ENCODE measurements at regions not wholly inside any gene's neighbourhood (a gene's known extent, or its start where the extent isn't known, plus 50 kb on each side); places are given as distances from the start of the nearest gene placed in this dataset.

- Histone ChIP-seq H3K36me3 (ENCODE audit: control insufficient read depth, insufficient read depth, low read length) (no peaks in the 10 kb centered on the region), H3K27me3 (ENCODE audit: control insufficient read depth, insufficient read depth, low read length) (no peaks in the 10 kb centered on the region), H3K4me3 (ENCODE audit: low read depth, low read length) (no peak overlapping the region)
- FAIRE-seq (no peak), DNase-seq (ENCODE audit: low read depth) (no peak)
- no peak for TF ChIP-seq CTCF (IDR thresholded peaks at IDR 0.05; ENCODE audit: insufficient read depth, low read length, severe bottlenecking)
These were observed 417.6 kb upstream of the AUTS2 start for GRCh38 chr7:69180662-69181061.

- no peak for DNase-seq (ENCODE audit: low read depth)
- TF ChIP-seq CTCF (IDR thresholded peaks at IDR 0.05; ENCODE audit: insufficient read depth, low read length, severe bottlenecking), result no peak
- H3K36me3 ChIP-seq (ENCODE audit: control insufficient read depth, insufficient read depth, low read length), result no peaks in the 10 kb centered on the region
- H3K27me3 ChIP-seq (ENCODE audit: control insufficient read depth, insufficient read depth, low read length), result no peaks in the 10 kb centered on the region
- no peak for FAIRE-seq
- H3K4me3 ChIP-seq (ENCODE audit: low read depth, low read length), result no peak overlapping the region
These were observed 415.4 kb upstream of the AUTS2 start for GRCh38 chr7:69182596-69183467.

DNA sequence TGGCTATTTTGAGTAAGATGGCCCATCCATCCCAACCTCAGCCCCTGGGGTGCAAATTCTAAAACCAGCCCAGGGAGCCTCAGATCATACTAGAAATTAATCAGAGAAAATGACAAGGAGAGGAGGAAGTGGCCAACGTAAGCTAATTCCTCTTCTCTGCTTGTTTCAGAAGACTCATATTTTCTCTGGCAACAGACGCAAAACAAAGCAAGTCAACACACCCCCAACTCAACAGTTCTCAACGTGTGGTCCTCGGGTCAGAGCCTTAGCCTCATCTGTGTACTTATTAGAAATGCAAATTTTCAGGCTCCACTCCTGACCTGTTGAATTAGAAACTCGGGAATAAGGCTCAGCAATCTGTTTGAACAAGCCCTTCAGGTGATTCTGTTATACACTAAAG lies 413.9 kb upstream of the AUTS2 start:
- FAIRE-seq (no peak), DNase-seq (ENCODE audit: low read depth) (no peak)
- Histone ChIP-seq H3K27me3 (ENCODE audit: control insufficient read depth, insufficient read depth, low read length) (no peaks in the 10 kb centered on the region), H3K36me3 (ENCODE audit: control insufficient read depth, insufficient read depth, low read length) (no peaks in the 10 kb centered on the region), H3K4me3 (ENCODE audit: low read depth, low read length) (no peak overlapping the region)
- no peak for TF ChIP-seq CTCF (IDR thresholded peaks at IDR 0.05; ENCODE audit: insufficient read depth, low read length, severe bottlenecking)

- no peak for TF ChIP-seq CTCF (IDR thresholded peaks at IDR 0.05; ENCODE audit: insufficient read depth, low read length, severe bottlenecking)
- Histone ChIP-seq H3K4me3 (ENCODE audit: low read depth, low read length) (no peak overlapping the region), H3K36me3 (ENCODE audit: control insufficient read depth, insufficient read depth, low read length) (no peaks in the 10 kb centered on the region), H3K27me3 (ENCODE audit: control insufficient read depth, insufficient read depth, low read length) (no peaks in the 10 kb centered on the region)
- no peak for DNase-seq (ENCODE audit: low read depth)
- no peak for FAIRE-seq
These were observed 413.1 kb upstream of the AUTS2 start for GRCh38 chr7:69185170-69185569.

DNA sequence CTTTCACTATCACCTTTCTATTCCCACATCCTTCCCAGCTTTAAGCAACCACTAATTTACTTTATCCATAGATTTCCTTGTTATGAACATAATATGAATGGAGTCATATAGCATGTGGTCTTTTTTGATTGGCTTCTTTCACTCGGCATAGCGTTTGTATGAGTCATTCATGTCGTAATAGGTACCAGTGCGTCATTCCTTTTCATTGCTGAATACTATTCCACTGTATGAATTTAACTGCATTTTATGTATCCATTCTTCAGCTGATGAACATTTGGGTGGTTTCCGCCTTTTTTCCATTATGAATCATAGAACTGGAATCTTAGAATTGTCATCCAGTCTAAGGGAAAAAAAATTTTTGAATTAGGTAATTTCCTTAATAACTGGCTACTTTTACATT lies 411.3 kb upstream of the AUTS2 start:
- Histone ChIP-seq H3K27me3 (ENCODE audit: control insufficient read depth, insufficient read depth, low read length) (no peaks in the 10 kb centered on the region), H3K4me3 (ENCODE audit: low read depth, low read length) (no peak overlapping the region), H3K36me3 (ENCODE audit: control insufficient read depth, insufficient read depth, low read length) (no peaks in the 10 kb centered on the region)
- DNase-seq (ENCODE audit: low read depth) (no peak), FAIRE-seq (no peak)
- TF ChIP-seq CTCF (IDR thresholded peaks at IDR 0.05; ENCODE audit: insufficient read depth, low read length, severe bottlenecking), result no peak
